ENCODE measurements at regions not wholly inside any gene's neighbourhood (a gene's known extent, or its start where the extent isn't known, plus 50 kb on each side); places are given as distances from the start of the nearest gene placed in this dataset.

GRCh38 chr6:21668795-21669194 is 75.2 kb downstream of the SOX4 start:
- ATAC-seq = no peak
- Histone ChIP-seq H3K4me1 (peaks cover 0 to 37% (median 17%) of the 10 kb centered on the region in 12 donors), H3K36me3 (no peaks in the 10 kb centered on the region), H3K4me3 (no peak overlapping the region), H3K27me3 (peaks cover 0 to 41% (median 17%) of the 10 kb centered on the region in 9 donors), H3K27ac (no peak overlapping the region), H3K9me3 (no peaks in the 10 kb centered on the region)
- WGBS, 4 donors = 71 to 83% (median 77%) methylated on average over 3 of the region's 3 CpGs
- no peak for DNase-seq
- intact Hi-C loops (cut with DNase I) = loop anchor here in 5 of 10 donors (2.0 to 10.0 kb wide), 5 partner anchors 71 to 256 kb away; no protein-coding TSS in a partner anchor
- TF ChIP-seq CTCF (IDR thresholded peaks at IDR 0.05) (no peak), POLR2A (IDR thresholded peaks at IDR 0.05) (no peak)

- TF ChIP-seq CTCF (IDR thresholded peaks at IDR 0.05) (no peak), POLR2A (IDR thresholded peaks at IDR 0.05) (no peak)
Measured at GRCh38 chr6:21676769-21677168, 83.2 kb downstream of the SOX4 start.

GRCh38 chr6:21678990-21679389 is 85.4 kb downstream of the SOX4 start:
- Histone ChIP-seq H3K4me3 (no peak overlapping the region), H3K27me3 (no peaks in the 10 kb centered on the region), H3K9me3 (no peaks in the 10 kb centered on the region), H3K27ac (no peak overlapping the region), H3K36me3 (no peaks in the 10 kb centered on the region), H3K4me1 (peaks cover 0 to 4% (median 0%) of the 10 kb centered on the region in 12 donors)
- no peak for TF ChIP-seq POLR2A (IDR thresholded peaks at IDR 0.05)
- TF ChIP-seq CTCF (IDR thresholded peaks at IDR 0.05) = no peak
- intact Hi-C loops (cut with DNase I) = no loop called here
- ATAC-seq (no peak), DNase-seq (no peak)
- 85 to 90% (median 86%) methylated on average over 6 of the region's 6 CpGs for WGBS, 4 donors

More at GRCh38 chr6:21676769-21677168, 83.2 kb downstream of the SOX4 start:
- H3K27ac ChIP-seq = no peak overlapping the region
- H3K4me3 ChIP-seq = no peak overlapping the region
- H3K36me3 ChIP-seq = no peaks in the 10 kb centered on the region
- no peaks in the 10 kb centered on the region for H3K9me3 ChIP-seq
- peaks cover 0 to 5% (median 0%) of the 10 kb centered on the region in 12 donors for H3K4me1 ChIP-seq
- no peak for DNase-seq
- ATAC-seq = no peak
- H3K27me3 ChIP-seq = no peaks in the 10 kb centered on the region
- intact Hi-C loops (cut with DNase I) = no loop called here
- 31 to 79% (median 56%) methylated on average over 2 of the region's 2 CpGs for WGBS, 4 donors

- intact Hi-C loops (cut with DNase I) = no loop called here
- no peaks in the 10 kb centered on the region for H3K36me3 ChIP-seq
- H3K27me3 ChIP-seq = no peaks in the 10 kb centered on the region
- no peak for TF ChIP-seq CTCF (IDR thresholded peaks at IDR 0.05)
- TF ChIP-seq POLR2A (IDR thresholded peaks at IDR 0.05) = no peak
- no peak for ATAC-seq
- H3K9me3 ChIP-seq = no peaks in the 10 kb centered on the region
- no peak for DNase-seq
- H3K4me1 ChIP-seq = no peaks in the 10 kb centered on the region
- no peak overlapping the region for H3K4me3 ChIP-seq
- H3K27ac ChIP-seq = no peak overlapping the region
- 82 to 92% (median 90%) methylated on average over 2 of the region's 2 CpGs for WGBS, 4 donors
Measured at GRCh38 chr6:21679761-21680265, 86.3 kb downstream of the SOX4 start.

Data from heart left ventricle (tissue), 16 donors.